ENCODE measurements at regions not wholly inside any gene's neighbourhood (a gene's known extent, or its start where the extent isn't known, plus 50 kb on each side); places are given as distances from the start of the nearest gene placed in this dataset.

GRCh38 chr12:86429824-86430223, 173.6 kb upstream of the MGAT4C start:
- TF ChIP-seq CTCF (IDR thresholded peaks at IDR 0.05; ENCODE audit: extremely low read depth in 1 of 2, insufficient read depth in 1 of 2, low read depth in 1 of 2, low read length in 2 of 2) (no peak), FOS (IDR thresholded peaks at IDR 0.05; ENCODE audit: borderline replicate concordance, insufficient read depth, low read length) (no peak), GATA2 (IDR thresholded peaks at IDR 0.05; ENCODE audit: insufficient read depth, insufficient read length, low read depth, low read length) (no peak), POLR2AphosphoS5 (IDR thresholded peaks at IDR 0.05; ENCODE audit: insufficient read depth, low read depth, low read length) (no peak), POLR2A (IDR thresholded peaks at IDR 0.05; ENCODE audit: low read depth, low read length) (no peak), JUN (IDR thresholded peaks at IDR 0.05; ENCODE audit: borderline replicate concordance, insufficient read depth, insufficient read length, low read depth) (no peak)

All from endothelial cell of umbilical vein (primary cell).